Activated CD8-positive, alpha-beta memory T cell treated with anti-CD3 and anti-CD28 coated beads for 36 hours (primary cell): ENCODE measurements at regions not wholly inside any gene's neighbourhood (a gene's known extent, or its start where the extent isn't known, plus 50 kb on each side); places are given as distances from the start of the nearest gene placed in this dataset.

Experiments
- CTCF ChIA-PET: fragments of 350-600 bp; sonication (Branson Sonifier 250); formaldehyde crosslinking; loops from one replicate; lab custom pipeline; 2021; ENCODE audit warnings: antibody characterized with exemption; lab: Charles Lee
- POLR2A ChIA-PET: fragments of 350-600 bp; sonication (Branson Sonifier 250); formaldehyde crosslinking; loops from one replicate; lab custom pipeline; 2021; ENCODE audit warnings: antibody characterized with exemption; lab: Charles Lee

GRCh38 chr2:41716497-41716896 lies 331.3 kb upstream of the PKDCC start:
- ChIA-PET POLR2A (no interaction called here), CTCF (no interaction called here)

DNA sequence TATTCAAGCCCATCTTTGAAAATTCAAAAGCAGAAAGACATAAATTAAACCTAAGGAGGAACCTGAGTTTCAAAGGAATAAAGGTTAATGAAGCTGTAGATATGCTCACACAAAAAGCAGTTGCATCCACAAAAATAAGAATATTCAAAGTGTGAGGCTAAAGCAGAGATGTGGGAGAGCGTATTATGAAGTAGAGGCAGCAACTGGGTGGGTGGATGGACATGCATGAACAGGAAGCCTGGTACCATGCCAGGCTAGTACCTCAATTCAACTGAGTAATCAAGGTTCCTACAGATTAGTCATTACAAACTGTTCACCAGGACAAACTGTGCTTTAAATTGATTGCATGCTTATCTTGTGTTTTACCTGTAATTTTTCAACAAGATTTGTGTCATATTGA lies 330.0 kb upstream of the PKDCC start:
- CTCF ChIA-PET: no interaction called here
- POLR2A ChIA-PET: no interaction called here

GRCh38 chr2:41718705-41719104 lies 329.1 kb upstream of the PKDCC start:
- CTCF ChIA-PET: no interaction called here
- POLR2A ChIA-PET: no interaction called here

GRCh38 chr2:41719756-41720155 lies 328.1 kb upstream of the PKDCC start:
- ChIA-PET POLR2A (no interaction called here), CTCF (no interaction called here)

- POLR2A ChIA-PET: no interaction called here
- CTCF ChIA-PET: no interaction called here
Measured at GRCh38 chr2:41720331-41721251, 327.2 kb upstream of the PKDCC start.

DNA sequence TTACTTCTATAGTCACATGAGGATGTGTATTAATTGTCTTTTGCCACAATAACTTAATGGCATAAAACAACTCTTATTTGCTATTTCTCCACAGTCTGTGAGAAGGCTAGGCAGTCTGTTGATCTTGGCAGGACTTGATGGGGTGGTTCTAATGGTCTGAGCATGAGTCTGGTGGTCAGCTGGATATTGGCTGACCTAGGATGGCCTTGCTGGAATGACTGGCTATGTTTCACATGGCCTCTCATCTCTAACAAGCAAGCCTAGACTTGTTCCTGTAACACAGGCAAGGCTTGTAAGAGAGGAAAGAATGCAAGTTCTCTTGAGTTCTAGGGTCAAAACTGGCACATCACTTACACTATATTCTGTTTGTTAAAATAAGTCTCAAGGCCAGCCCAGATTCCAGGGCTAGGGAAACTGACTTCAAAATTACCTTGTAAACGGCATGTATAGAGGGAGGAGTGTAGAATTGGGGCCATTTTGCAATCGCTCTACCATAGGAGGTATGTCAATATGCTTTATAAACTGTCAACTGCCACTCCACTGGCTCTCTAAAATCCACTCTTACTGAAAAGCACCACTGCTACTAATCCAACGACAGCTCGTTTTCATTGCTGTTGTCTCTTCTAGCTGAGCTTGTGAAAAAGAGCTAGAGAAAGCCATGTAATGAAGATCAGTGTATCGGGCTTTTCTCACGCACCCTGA lies 325.0 kb upstream of the PKDCC start:
- POLR2A ChIA-PET: no interaction called here
- CTCF ChIA-PET: no interaction called here

DNA sequence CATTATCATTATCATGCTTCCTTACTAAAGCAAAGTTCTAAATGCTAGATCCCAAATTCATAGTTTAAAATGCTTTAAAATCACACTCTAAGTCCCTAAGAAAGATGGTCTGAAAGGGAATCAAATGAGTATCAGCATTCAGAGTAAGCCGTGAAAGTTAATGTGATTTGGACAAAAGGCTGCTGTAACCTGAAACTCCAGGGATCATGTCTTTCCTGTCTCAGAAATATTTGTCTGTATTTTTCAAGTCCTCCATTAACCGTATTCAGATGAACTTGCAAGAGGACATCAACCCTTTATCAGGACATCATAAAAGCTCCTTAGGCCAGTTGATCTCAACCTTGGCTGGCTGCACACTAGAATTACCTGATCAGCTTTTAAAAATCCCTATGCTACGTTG lies 324.3 kb upstream of the PKDCC start:
- ChIA-PET CTCF (no interaction called here), POLR2A (no interaction called here)

DNA sequence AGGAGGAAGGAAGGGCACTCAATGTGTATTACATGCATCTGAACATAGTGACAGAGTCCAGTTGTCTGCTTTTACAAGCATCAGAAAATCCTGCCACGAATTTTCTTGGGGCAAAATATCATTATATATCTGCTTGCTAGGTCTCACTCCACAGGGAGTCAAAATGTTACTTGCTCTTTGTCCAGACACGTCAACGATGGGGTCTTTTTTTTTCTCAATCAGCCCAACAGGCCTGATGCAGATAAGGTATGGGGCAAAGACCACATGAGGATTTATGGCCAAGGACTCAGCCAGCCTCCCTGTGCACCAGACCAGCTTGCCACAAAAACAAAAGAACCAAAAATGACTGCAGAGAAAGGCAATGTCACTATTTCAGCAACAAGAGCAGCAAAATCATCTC lies 323.4 kb upstream of the PKDCC start:
- ChIA-PET CTCF (no interaction called here), POLR2A (no interaction called here)

GRCh38 chr2:41725901-41726300 lies 321.9 kb upstream of the PKDCC start:
- ChIA-PET POLR2A (no interaction called here), CTCF (no interaction called here)

DNA sequence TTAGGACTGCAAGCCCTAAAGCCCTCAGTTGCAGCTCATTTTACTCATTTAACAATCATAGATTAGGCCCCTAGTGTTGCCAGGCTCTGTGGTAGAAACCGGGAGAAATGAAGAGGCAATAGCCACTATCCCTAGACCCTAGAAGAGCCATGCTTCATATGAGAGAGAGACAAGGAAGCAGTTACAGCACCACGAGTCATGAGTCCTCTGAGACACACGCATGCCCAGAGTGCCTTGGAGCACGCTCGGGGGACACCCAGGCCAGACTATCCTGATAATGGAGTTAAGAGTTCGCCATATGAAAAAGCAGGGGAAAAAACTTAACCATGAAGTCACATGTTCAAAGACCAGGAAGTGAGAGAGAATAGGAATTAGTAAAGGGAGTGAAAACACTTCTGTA lies 321.5 kb upstream of the PKDCC start:
- POLR2A ChIA-PET: no interaction called here
- CTCF ChIA-PET: no interaction called here

- CTCF ChIA-PET: no interaction called here
- POLR2A ChIA-PET: no interaction called here
Measured at GRCh38 chr2:41727152-41727551, 320.7 kb upstream of the PKDCC start.

DNA sequence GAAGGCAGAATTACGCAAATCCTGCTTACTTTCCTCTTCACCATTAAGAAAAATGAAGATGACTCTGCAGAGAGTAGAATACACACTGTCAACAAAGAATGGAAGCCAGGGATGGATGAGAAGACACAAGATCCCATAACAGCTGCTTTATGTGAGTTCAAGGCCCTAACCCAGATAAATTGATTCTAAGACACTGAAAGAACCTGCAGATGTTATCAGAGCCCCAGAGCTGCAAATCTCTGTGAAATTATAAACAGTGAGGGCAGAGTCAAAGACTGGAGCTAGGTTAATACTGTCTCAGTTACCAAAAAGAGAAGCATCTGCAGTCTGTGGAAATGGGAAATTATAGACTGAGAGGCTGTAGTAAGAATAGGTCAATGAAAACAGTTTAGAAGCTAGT lies 320.1 kb upstream of the PKDCC start:
- POLR2A ChIA-PET: no interaction called here
- CTCF ChIA-PET: no interaction called here

- CTCF ChIA-PET: no interaction called here
- POLR2A ChIA-PET: no interaction called here
Measured at GRCh38 chr2:41728788-41729338, 319.0 kb upstream of the PKDCC start.

DNA sequence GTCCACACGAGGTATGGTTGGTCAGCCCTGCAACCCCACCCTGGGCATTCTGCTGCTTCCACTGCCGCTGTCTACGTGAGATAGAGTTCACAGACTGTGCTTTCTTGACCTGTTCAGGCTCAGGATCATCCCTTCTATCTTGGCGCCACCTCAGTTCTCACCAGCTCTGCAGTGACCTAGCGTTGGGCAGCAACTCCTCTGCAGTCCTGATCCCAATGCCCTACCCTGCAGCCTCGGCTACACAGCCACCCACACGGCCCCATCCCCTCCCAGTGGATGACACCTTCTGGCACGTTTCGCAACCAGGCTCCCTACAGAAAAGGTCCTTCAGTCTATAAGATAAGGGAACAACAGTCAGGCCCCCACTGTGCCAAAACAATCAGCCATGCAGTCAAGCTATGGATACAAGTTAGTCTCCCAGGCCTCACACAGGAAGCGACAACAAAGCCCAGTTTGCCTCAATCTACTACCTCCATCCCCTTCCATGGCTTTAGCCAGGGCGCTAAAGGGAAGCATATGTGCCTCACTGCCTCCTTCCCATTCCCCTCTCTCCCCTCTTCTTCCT lies 317.9 kb upstream of the PKDCC start:
- ChIA-PET CTCF (no interaction called here), POLR2A (no interaction called here)

- ChIA-PET CTCF (no interaction called here), POLR2A (no interaction called here)
Measured at GRCh38 chr2:41735006-41735405, 312.8 kb upstream of the PKDCC start.

DNA sequence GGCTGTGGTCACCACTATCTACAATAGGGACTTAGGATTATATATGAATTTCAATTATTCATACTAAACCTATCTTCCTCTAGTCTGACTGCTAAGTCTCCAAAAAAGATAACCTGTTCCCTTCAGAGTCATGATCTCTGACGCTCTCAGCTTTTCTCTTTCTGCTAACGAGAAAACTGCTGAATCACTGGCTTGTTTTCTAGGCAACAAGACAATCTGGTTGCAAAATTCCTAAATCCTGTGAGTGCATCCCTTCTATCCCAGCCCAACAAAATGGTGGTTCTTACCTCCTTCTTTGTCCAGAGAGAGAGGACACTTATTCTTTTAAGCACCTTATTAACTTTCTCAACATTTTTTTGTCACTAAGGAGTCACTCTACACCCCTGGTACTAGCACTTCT lies 312.3 kb upstream of the PKDCC start:
- ChIA-PET POLR2A (no interaction called here), CTCF (no interaction called here)

DNA sequence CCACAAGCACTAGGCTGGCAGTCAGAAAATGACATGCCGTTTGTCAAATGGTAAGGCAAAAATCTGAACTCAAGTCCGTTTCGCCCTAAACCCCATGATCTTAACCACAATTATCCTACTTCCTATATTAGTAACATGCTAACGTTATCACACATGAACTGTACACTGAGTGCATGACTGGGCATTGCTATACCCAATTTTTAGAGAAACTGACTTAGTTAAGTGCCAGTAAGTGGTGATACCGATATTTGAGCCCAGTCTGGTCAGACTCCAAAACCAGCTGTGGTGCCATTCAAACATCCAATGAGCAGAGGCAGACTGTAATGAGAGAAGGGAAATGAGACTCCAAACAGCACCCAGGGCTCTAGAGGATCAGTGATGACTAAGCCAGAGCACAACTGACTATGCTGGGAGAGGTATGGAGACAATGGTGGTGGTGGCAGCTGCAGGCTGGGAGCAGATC lies 311.7 kb upstream of the PKDCC start:
- ChIA-PET POLR2A (no interaction called here), CTCF (no interaction called here)

- POLR2A ChIA-PET: no interaction called here
- CTCF ChIA-PET: no interaction called here
Measured at GRCh38 chr2:41736586-41736985, 311.2 kb upstream of the PKDCC start.

DNA sequence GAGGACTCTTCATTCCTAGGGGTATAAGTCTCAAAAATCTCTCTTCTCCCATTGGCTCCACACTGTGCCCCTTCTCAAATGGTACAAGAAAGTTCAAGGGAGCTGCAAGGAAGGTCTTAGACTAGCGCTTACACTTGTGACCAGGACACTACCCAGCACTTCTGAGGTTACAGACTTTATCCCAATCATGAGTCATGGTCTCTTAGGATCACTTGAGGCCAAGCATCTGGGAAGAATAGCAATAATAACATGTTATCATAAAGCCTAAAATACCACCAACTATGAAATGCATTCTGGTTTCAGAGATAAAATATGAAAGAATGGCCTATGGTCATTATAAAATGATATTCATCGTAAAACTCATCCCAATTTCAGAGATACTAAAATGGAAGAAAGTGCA lies 309.9 kb upstream of the PKDCC start:
- ChIA-PET POLR2A (no interaction called here), CTCF (no interaction called here)

DNA sequence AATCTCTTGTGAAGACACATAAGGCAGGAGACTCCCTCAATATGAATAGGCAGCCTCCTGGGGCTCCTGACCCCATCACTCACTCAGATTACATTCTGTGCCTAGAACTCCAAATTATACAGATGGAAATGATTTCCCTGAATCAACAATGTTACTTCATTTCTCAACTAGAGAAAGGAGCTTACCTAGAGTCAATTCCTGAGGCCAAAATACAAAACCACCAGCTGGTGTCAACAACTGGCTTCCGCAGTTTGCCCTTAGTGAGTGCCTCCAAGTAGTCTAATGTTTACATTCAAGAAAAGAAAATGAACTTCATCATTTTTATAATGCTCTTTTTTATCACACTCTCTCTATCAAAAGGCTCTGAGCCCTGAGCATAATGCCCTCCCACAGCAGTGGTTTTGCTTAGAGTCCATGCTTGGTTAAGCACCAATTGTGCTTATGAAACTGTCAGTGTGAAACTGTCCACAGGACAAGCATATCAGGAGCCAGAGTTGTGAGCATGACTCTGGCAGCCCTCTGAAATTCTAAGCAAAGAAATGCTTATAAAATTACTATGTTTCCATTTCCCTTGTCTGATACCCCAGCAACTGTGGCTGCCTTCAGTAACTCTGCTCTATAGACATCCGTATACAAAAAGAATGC lies 305.7 kb upstream of the PKDCC start:
- ChIA-PET POLR2A (no interaction called here), CTCF (no interaction called here)
